Sigmoid colon (tissue), 4 donors: ENCODE measurements at regions not wholly inside any gene's neighbourhood (a gene's known extent, or its start where the extent isn't known, plus 50 kb on each side); places are given as distances from the start of the nearest gene placed in this dataset.

ENCODE experiments used
- CTCF ChIP-seq, 4 experiments: fragments of 450-650 bp in 3 of 4; fragments of 200-600 bp in 1 of 4; IDR thresholded peaks; one replicate each; pipeline ENCODE4 v1.5.1; 2016 to 2019; ENCODE audit warnings: antibody characterized with exemption in 4 of 4, mild to moderate bottlenecking in 3 of 4, moderate library complexity in 2 of 4
- EP300 ChIP-seq, 4 donors: sonication (generic); formaldehyde crosslinking; IDR thresholded peaks; one replicate each; pipeline ENCODE4 v1.6.1; 2017; ENCODE audit warnings: antibody characterized with exemption in 4 of 4
- POLR2A ChIP-seq, 2 donors: fragments of 450-650 bp; IDR thresholded peaks; one replicate each; pipeline ENCODE4 v1.6.1; 2016; ENCODE audit warnings: antibody characterized with exemption in 2 of 2, mild to moderate bottlenecking in 2 of 2, moderate library complexity in 2 of 2
- POLR2AphosphoS5 ChIP-seq, 4 donors: sonication (generic); formaldehyde crosslinking; IDR thresholded peaks; one replicate each; pipeline ENCODE4 v1.6.1; 2017; ENCODE audit warnings: antibody characterized with exemption in 4 of 4

- TF ChIP-seq POLR2A (IDR thresholded peaks at IDR 0.05) (no peak), CTCF (IDR thresholded peaks at IDR 0.05) (no peak), POLR2AphosphoS5 (IDR thresholded peaks at IDR 0.05) (no peak), EP300 (IDR thresholded peaks at IDR 0.05) (no peak)
Measured at GRCh38 chr6:74826263-74826662, 379.6 kb downstream of the COL12A1 start.
